Osteocyte (in vitro differentiated cells): ENCODE measurements at regions not wholly inside any gene's neighbourhood (a gene's known extent, or its start where the extent isn't known, plus 50 kb on each side); places are given as distances from the start of the nearest gene placed in this dataset.

Experiments used
- DNase-seq: peaks from one replicate; pipeline ENCODE4 v3.0.0; 2021; ENCODE audit warnings: mixed read lengths; ENCODE audit not compliant: unreplicated experiment; ENCODE audit errors: extremely low spot score
- H3K27ac Mint-ChIP-seq: one replicate; pipeline ENCODE4 v1.8.0; 2021; ENCODE audit warnings: mild to moderate bottlenecking, mixed read lengths; ENCODE audit not compliant: unreplicated experiment
- H3K27me3 Mint-ChIP-seq: one replicate; pipeline ENCODE4 v1.8.0; 2021; ENCODE audit warnings: mixed read lengths; ENCODE audit not compliant: unreplicated experiment
- H3K36me3 Mint-ChIP-seq: one replicate; pipeline ENCODE4 v1.8.0; 2021; ENCODE audit warnings: mixed read lengths; ENCODE audit not compliant: unreplicated experiment
- H3K4me1 Mint-ChIP-seq: one replicate; pipeline ENCODE4 v1.8.0; 2021; ENCODE audit warnings: mixed read lengths; ENCODE audit not compliant: unreplicated experiment
- H3K4me3 Mint-ChIP-seq: one replicate; pipeline ENCODE4 v1.8.0; 2021; ENCODE audit warnings: mild to moderate bottlenecking, moderate library complexity, mixed read lengths; ENCODE audit not compliant: unreplicated experiment
- H3K9me3 Mint-ChIP-seq: one replicate; pipeline ENCODE4 v1.8.0; 2021; ENCODE audit warnings: mixed read lengths; ENCODE audit not compliant: unreplicated experiment
- TF ChIP-seq, protein P1 (sequence below): fragments of 200-600 bp; sonication (generic); IDR thresholded peaks from 2 replicates; pipeline ENCODE4 v1.5.0; 2021; ENCODE audit warnings: antibody characterized with exemption, mild to moderate bottlenecking, moderate library complexity

- no peak overlapping the region for H3K27ac Mint-ChIP-seq
These were observed 209.0 kb upstream of the RTL1 start for GRCh38 chr14:101112351-101113107.

GRCh38 chr14:101113108-101113612 is 209.6 kb upstream of the RTL1 start:
- Mint-ChIP-seq H3K27me3 (peaks cover 4% of the 10 kb centered on the region), H3K36me3 (no peaks in the 10 kb centered on the region), H3K9me3 (no peaks in the 10 kb centered on the region), H3K4me3 (no peak overlapping the region), H3K27ac (no peak overlapping the region), H3K4me1 (no peaks in the 10 kb centered on the region)
- TF ChIP-seq, protein P1, sequence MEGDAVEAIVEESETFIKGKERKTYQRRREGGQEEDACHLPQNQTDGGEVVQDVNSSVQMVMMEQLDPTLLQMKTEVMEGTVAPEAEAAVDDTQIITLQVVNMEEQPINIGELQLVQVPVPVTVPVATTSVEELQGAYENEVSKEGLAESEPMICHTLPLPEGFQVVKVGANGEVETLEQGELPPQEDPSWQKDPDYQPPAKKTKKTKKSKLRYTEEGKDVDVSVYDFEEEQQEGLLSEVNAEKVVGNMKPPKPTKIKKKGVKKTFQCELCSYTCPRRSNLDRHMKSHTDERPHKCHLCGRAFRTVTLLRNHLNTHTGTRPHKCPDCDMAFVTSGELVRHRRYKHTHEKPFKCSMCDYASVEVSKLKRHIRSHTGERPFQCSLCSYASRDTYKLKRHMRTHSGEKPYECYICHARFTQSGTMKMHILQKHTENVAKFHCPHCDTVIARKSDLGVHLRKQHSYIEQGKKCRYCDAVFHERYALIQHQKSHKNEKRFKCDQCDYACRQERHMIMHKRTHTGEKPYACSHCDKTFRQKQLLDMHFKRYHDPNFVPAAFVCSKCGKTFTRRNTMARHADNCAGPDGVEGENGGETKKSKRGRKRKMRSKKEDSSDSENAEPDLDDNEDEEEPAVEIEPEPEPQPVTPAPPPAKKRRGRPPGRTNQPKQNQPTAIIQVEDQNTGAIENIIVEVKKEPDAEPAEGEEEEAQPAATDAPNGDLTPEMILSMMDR, result no peak
- DNase-seq, result peak; percentile 65

More at GRCh38 chr14:101112351-101113107, 209.0 kb upstream of the RTL1 start:
- peak; percentile 79 for DNase-seq
- Mint-ChIP-seq H3K36me3 (no peaks in the 10 kb centered on the region), H3K4me3 (no peak overlapping the region), H3K27me3 (peaks cover 4% of the 10 kb centered on the region), H3K9me3 (peaks cover 1% of the 10 kb centered on the region), H3K4me1 (no peaks in the 10 kb centered on the region)
- TF ChIP-seq, protein P1, result no peak

- peaks cover 2% of the 10 kb centered on the region for H3K4me1 Mint-ChIP-seq
- peaks cover 4% of the 10 kb centered on the region for H3K27me3 Mint-ChIP-seq
- H3K27ac Mint-ChIP-seq, result no peak overlapping the region
- no peaks in the 10 kb centered on the region for H3K9me3 Mint-ChIP-seq
- H3K36me3 Mint-ChIP-seq, result no peaks in the 10 kb centered on the region
- H3K4me3 Mint-ChIP-seq, result no peak overlapping the region
- TF ChIP-seq, protein P1, result no peak
- peak; percentile 70 for DNase-seq
These were observed 210.6 kb upstream of the RTL1 start for GRCh38 chr14:101113835-101114725.

DNA sequence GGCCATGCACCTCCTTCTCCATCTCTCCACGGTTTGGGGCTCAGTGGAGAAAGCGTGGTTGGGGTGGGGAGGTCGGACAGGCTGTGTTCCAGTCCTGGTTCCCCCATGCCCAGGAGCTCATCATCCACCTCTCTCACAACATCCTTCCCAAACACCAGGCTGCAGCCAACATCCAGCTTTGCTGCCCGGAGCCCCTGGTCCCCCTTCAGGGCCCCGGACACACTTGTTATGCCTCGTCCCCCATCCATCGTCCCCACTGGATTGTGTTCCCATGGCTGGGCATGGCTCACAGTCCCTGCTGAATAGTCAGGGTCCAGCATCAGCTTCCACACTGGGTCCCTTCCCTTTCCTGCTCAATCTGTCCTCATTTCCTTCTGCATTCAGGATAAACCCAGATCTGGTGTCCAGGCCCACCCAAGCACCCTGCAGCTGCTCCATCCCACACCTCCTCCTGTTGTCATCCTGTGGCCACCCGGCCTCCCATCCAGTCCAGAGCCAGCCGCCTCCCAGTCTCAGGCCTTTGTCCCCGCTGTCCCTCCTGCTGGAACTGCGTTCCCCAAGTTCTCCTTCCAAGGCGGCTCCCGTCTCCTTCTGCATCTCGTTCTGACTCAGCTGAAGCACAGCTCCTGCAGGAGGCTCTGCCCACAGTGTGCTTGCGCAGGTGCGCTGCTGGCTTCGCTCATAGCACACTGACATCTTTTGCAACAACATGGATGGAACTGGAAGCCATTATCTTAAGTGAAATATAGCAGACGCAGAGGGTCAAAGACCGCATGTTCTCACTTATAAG is 211.4 kb upstream of the RTL1 start:
- DNase-seq, result peak; percentile 75
- H3K9me3 Mint-ChIP-seq, result no peaks in the 10 kb centered on the region
- no peak overlapping the region for H3K27ac Mint-ChIP-seq
- TF ChIP-seq, protein P1, result no peak
- H3K4me1 Mint-ChIP-seq, result peaks cover 10% of the 10 kb centered on the region
- H3K4me3 Mint-ChIP-seq, result no peak overlapping the region
- peaks cover 4% of the 10 kb centered on the region for H3K27me3 Mint-ChIP-seq
- H3K36me3 Mint-ChIP-seq, result no peaks in the 10 kb centered on the region
